D721Med (cell line): ENCODE measurements at regions not wholly inside any gene's neighbourhood (a gene's known extent, or its start where the extent isn't known, plus 50 kb on each side); places are given as distances from the start of the nearest gene placed in this dataset.

Source experiments
- DNase-seq: peaks from one replicate; pipeline ENCODE4 v3.0.0; 2011; ENCODE audit warnings: low spot score; ENCODE audit not compliant: insufficient read length
- FAIRE-seq: peaks from 2 replicates; lab custom pipeline; 2011; peaks lifted over from hg19 to GRCh38; lab: Jason Lieb, UNC
- CTCF ChIP-seq: IDR thresholded peaks from 2 replicates; pipeline ENCODE4 v1.5.1; 2012; ENCODE audit warnings: mild to moderate bottlenecking, control low read depth; ENCODE audit not compliant: insufficient read depth; ENCODE audit errors: missing control alignments

- DNase-seq (no peak), FAIRE-seq (no peak)
- no peak for TF ChIP-seq CTCF
These were observed 255.6 kb downstream of the LRFN2 start for GRCh38 chr6:40331545-40331944.

GRCh38 chr6:40330301-40330721 is 256.9 kb downstream of the LRFN2 start:
- TF ChIP-seq CTCF, result no peak
- FAIRE-seq, result no peak
- DNase-seq, result no peak

GRCh38 chr6:40328986-40329545 is 258.1 kb downstream of the LRFN2 start:
- FAIRE-seq, result no peak
- DNase-seq, result no peak
- no peak for TF ChIP-seq CTCF

GRCh38 chr6:40328386-40328985 is 258.7 kb downstream of the LRFN2 start:
- FAIRE-seq (no peak), DNase-seq (peak; percentile 74)
- TF ChIP-seq CTCF, result peak; percentile 86

GRCh38 chr6:40326714-40327421 is 260.3 kb downstream of the LRFN2 start:
- TF ChIP-seq CTCF, result no peak
- DNase-seq (no peak), FAIRE-seq (no peak)

- FAIRE-seq (no peak), DNase-seq (no peak)
- no peak for TF ChIP-seq CTCF
These were observed 261.4 kb downstream of the LRFN2 start for GRCh38 chr6:40325791-40326190.

- no peak for FAIRE-seq
- DNase-seq, result no peak
- no peak for TF ChIP-seq CTCF
These were observed 262.1 kb downstream of the LRFN2 start for GRCh38 chr6:40325041-40325440.
